Body of pancreas (tissue), 4 donors: ENCODE measurements at regions not wholly inside any gene's neighbourhood (a gene's known extent, or its start where the extent isn't known, plus 50 kb on each side); places are given as distances from the start of the nearest gene placed in this dataset.

ENCODE experiments used
- ATAC-seq: fragments of 150-250 bp; one replicate; pipeline ENCODE4 v1.9.1; 2016
- DNase-seq, 4 donors: peaks; one replicate each; pipeline ENCODE4 v3.0.0-alpha.2; 2019
- H3K27ac ChIP-seq, 4 donors: fragments of 200-600 bp; sonication (generic); 1 replicate in 3 of 4; 2 replicates in 1 of 4; pipeline versions ENCODE4 v1.5.1 to v1.6.1; 2016 to 2019; ENCODE audit warnings: mild to moderate bottlenecking in 1 of 4, mixed read lengths in 1 of 4, moderate library complexity in 1 of 4
- H3K27me3 ChIP-seq, 2 donors: fragments of 200-600 bp; sonication (generic); one replicate each; pipeline ENCODE4 v1.6.0; 2016; ENCODE audit warnings: mild to moderate bottlenecking in 1 of 2
- H3K36me3 ChIP-seq, 2 donors: fragments of 200-600 bp; sonication (generic); replicated peaks in 1 of 2; 2 replicates each; pipeline ENCODE4 v1.5.1; 2016; ENCODE audit warnings: low read depth in 2 of 2; ENCODE audit not compliant: insufficient read depth in 1 of 2
- H3K4me1 ChIP-seq: fragments of 200-600 bp; sonication (generic); one replicate; pipeline ENCODE4 v1.6.0; 2016
- H3K4me3 ChIP-seq, 2 donors: fragments of 200-600 bp; sonication (generic); 1 replicate in 1 of 2; 2 replicates in 1 of 2; pipeline ENCODE4 v1.5.1; 2016 to 2019
- H3K9me3 ChIP-seq, 3 donors: fragments of 200-600 bp; sonication (generic); 1 replicate in 2 of 3; 2 replicates in 1 of 3; pipeline ENCODE4 v1.5.1; 2016
- CTCF ChIP-seq, 7 experiments: fragments of 450-650 bp in 4 of 7; fragments of 200-600 bp in 3 of 7; sonication (generic) in 3 of 7; IDR thresholded peaks; one replicate each; pipeline ENCODE4 v1.5.1; 2016 to 2019; ENCODE audit warnings: antibody characterized with exemption in 7 of 7
- POLR2A ChIP-seq, 3 donors: fragments of 450-650 bp; IDR thresholded peaks; one replicate each; pipeline ENCODE4 v1.6.1; 2016; ENCODE audit warnings: antibody characterized with exemption in 3 of 3, mild to moderate bottlenecking in 2 of 3
- WGBS, 2 donors: methylation state at CpG; one replicate each; pipeline ENCODE4 v1.1.5; 2017; 5-methylcytosine and 5-hydroxymethylcytosine counted together
- intact Hi-C: fragments of 100-400 bp; cut with DNase I; formaldehyde crosslinking; loops from one replicate; pipeline ENCODE4 v1.15.1; 2023

- no peak for TF ChIP-seq CTCF (IDR thresholded peaks at IDR 0.05)
- no peak for TF ChIP-seq POLR2A (IDR thresholded peaks at IDR 0.05)
- H3K4me3 ChIP-seq, result no peak overlapping the region
- 60 to 76% methylated on average over 4 of the region's 4 CpGs for WGBS, 2 donors
- no peak overlapping the region for H3K27ac ChIP-seq
- peaks cover 0 to 6% of the 10 kb centered on the region in 2 donors for H3K27me3 ChIP-seq
- DNase-seq (no peak), ATAC-seq (no peak)
- H3K36me3 ChIP-seq, result no peaks in the 10 kb centered on the region
- intact Hi-C loops, result no loop called here
- no peaks in the 10 kb centered on the region for H3K9me3 ChIP-seq
- H3K4me1 ChIP-seq, result no peaks in the 10 kb centered on the region
Observed at GRCh38 chr19:31449379-31449778, 100.1 kb upstream of the TSHZ3 start.

GRCh38 chr19:31450696-31451095 lies 101.5 kb upstream of the TSHZ3 start:
- DNase-seq (no peak), ATAC-seq (no peak)
- no peak for TF ChIP-seq POLR2A (IDR thresholded peaks at IDR 0.05)
- no peak for TF ChIP-seq CTCF (IDR thresholded peaks at IDR 0.05)
- no peaks in the 10 kb centered on the region for H3K36me3 ChIP-seq
- intact Hi-C loops, result no loop called here
- H3K27me3 ChIP-seq, result peaks cover 0 to 6% of the 10 kb centered on the region in 2 donors
- no peak overlapping the region for H3K4me3 ChIP-seq
- H3K27ac ChIP-seq, result no peak overlapping the region
- no peaks in the 10 kb centered on the region for H3K9me3 ChIP-seq
- no peaks in the 10 kb centered on the region for H3K4me1 ChIP-seq
- 66 to 68% methylated on average over 5 of the region's 5 CpGs for WGBS, 2 donors

GRCh38 chr19:31451686-31452330 lies 102.6 kb upstream of the TSHZ3 start:
- 57 to 62% methylated on average over 10 of the region's 10 CpGs for WGBS, 2 donors
- Histone ChIP-seq H3K27me3 (peaks cover 0 to 6% of the 10 kb centered on the region in 2 donors), H3K4me3 (no peak overlapping the region), H3K9me3 (no peaks in the 10 kb centered on the region), H3K4me1 (no peaks in the 10 kb centered on the region), H3K27ac (no peak overlapping the region), H3K36me3 (no peaks in the 10 kb centered on the region)
- DNase-seq, result no peak
- no peak for TF ChIP-seq CTCF (IDR thresholded peaks at IDR 0.05)
- TF ChIP-seq POLR2A (IDR thresholded peaks at IDR 0.05), result no peak
- intact Hi-C loops, result no loop called here
- no peak for ATAC-seq

- ATAC-seq (no peak), DNase-seq (no peak)
- no peaks in the 10 kb centered on the region for H3K27me3 ChIP-seq
- H3K4me3 ChIP-seq, result no peak overlapping the region
- 79 to 84% methylated on average over 3 of the region's 3 CpGs for WGBS, 2 donors
- no peak overlapping the region for H3K27ac ChIP-seq
- intact Hi-C loops, result no loop called here
- TF ChIP-seq POLR2A (IDR thresholded peaks at IDR 0.05), result no peak
- no peak for TF ChIP-seq CTCF (IDR thresholded peaks at IDR 0.05)
- H3K9me3 ChIP-seq, result no peaks in the 10 kb centered on the region
- H3K4me1 ChIP-seq, result no peaks in the 10 kb centered on the region
- H3K36me3 ChIP-seq, result no peaks in the 10 kb centered on the region
Observed at GRCh38 chr19:31459430-31459829, 110.2 kb upstream of the TSHZ3 start.
